ENCODE measurements at regions not wholly inside any gene's neighbourhood (a gene's known extent, or its start where the extent isn't known, plus 50 kb on each side); places are given as distances from the start of the nearest gene placed in this dataset.

GRCh38 chrX:103158317-103158621 lies 56.6 kb upstream of the BEX4 start:
- H3K4me1 Mint-ChIP-seq (ENCODE audit: low read depth in 2 of 2) = no peaks in the 10 kb centered on the region
- no peak for ATAC-seq (replicated peaks)
- no peaks in the 10 kb centered on the region for H3K27me3 Mint-ChIP-seq
- H3K36me3 Mint-ChIP-seq (ENCODE audit: insufficient read depth) = no peaks in the 10 kb centered on the region
- no peak overlapping the region for H3K27ac Mint-ChIP-seq
- no peak overlapping the region for H3K4me3 Mint-ChIP-seq
- H3K9me3 Mint-ChIP-seq = no peaks in the 10 kb centered on the region
- no peak for DNase-seq

DNA sequence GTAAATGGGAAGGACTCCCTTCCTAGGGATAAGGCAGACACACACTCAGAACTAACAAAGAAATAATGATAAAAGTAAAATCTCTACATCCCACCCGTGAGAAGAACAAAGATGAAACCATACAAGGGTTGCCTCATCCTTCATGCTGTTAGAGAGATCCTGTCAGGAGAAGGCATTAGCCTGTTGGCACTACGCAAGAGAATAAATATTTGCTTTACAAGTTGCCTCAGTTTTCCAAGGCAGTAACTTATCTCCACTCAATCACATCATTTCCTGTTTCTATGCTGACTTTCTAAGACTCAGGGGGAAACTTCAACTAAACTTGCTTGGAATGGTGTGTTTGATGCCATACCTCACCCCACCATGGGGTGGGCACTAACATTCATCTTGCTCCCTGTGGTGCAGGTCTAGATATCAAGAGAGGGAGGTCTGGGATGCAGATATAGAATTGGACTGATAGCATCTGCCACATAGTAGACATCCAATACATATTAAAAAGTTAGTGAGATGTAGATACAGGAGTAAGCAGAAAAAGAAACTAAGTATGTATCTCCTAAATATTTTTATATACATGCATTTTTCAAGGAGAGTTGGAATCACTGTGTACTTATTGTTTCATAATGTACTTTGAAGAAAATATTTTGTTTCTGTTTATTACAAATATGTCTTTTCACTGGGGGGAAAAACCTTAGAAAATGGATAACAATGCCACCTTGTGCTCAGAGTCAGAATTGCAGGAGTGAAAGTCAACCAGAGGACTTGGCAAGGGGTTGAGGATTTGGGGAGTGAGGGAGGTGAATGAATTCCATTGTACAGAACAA lies 57.2 kb upstream of the BEX4 start:
- H3K4me3 Mint-ChIP-seq = no peak overlapping the region
- no peak for ATAC-seq (replicated peaks)

DNA sequence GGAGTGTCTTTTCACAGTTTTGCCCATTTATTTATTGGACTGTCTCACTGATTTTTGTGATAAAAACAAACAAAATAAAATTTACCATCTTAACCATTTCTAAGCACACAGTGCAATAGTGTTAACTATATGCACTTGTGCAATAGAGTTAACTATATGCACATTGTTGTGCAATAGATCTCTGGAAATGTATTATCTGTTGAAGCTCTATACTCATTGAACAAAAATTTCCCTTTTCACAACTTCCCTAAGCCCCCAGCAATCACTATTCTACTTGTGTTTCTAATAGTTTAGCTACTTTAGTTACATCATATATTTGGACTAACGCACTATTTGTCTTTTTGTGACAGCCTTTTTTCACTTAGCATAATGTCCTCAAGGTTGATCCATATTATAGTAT lies 59.7 kb upstream of the BEX4 start:
- Mint-ChIP-seq H3K27me3 (peaks cover 0 to 6% of the 10 kb centered on the region in 2 donors), H3K36me3 (ENCODE audit: insufficient read depth) (no peaks in the 10 kb centered on the region), H3K4me3 (no peak overlapping the region), H3K27ac (no peak overlapping the region), H3K9me3 (no peaks in the 10 kb centered on the region), H3K4me1 (ENCODE audit: low read depth in 2 of 2) (peaks cover 1 to 4% of the 10 kb centered on the region in 2 donors)
- DNase-seq = no peak
- ATAC-seq (replicated peaks) = no peak

More for the DNA sequence above, 57.2 kb upstream of the BEX4 start:
- Mint-ChIP-seq H3K9me3 (no peaks in the 10 kb centered on the region), H3K27ac (no peak overlapping the region), H3K4me1 (ENCODE audit: low read depth in 2 of 2) (no peaks in the 10 kb centered on the region), H3K36me3 (ENCODE audit: insufficient read depth) (no peaks in the 10 kb centered on the region), H3K27me3 (no peaks in the 10 kb centered on the region)
- peak in 2 of 3 experiments; percentile 0 to 6 for DNase-seq

GRCh38 chrX:103153661-103154060 lies 60.7 kb upstream of the NXF3 start:
- H3K36me3 Mint-ChIP-seq (ENCODE audit: insufficient read depth) = no peaks in the 10 kb centered on the region
- peaks cover 1 to 4% of the 10 kb centered on the region in 2 donors for H3K4me1 Mint-ChIP-seq (ENCODE audit: low read depth in 2 of 2)
- DNase-seq (no peak), ATAC-seq (replicated peaks) (no peak)
- H3K27ac Mint-ChIP-seq = no peak overlapping the region
- no peaks in the 10 kb centered on the region for H3K9me3 Mint-ChIP-seq
- H3K4me3 Mint-ChIP-seq = no peak overlapping the region
- H3K27me3 Mint-ChIP-seq = peaks cover 0 to 6% of the 10 kb centered on the region in 2 donors

GRCh38 chrX:103151799-103152198 lies 58.9 kb upstream of the NXF3 start:
- no peak overlapping the region for H3K27ac Mint-ChIP-seq
- DNase-seq = no peak
- peaks cover 1 to 4% of the 10 kb centered on the region in 2 donors for H3K4me1 Mint-ChIP-seq (ENCODE audit: low read depth in 2 of 2)
- peaks cover 0 to 6% of the 10 kb centered on the region in 2 donors for H3K27me3 Mint-ChIP-seq
- H3K4me3 Mint-ChIP-seq = no peak overlapping the region
- no peaks in the 10 kb centered on the region for H3K36me3 Mint-ChIP-seq (ENCODE audit: insufficient read depth)
- H3K9me3 Mint-ChIP-seq = no peaks in the 10 kb centered on the region
- ATAC-seq (replicated peaks) = no peak

DNA sequence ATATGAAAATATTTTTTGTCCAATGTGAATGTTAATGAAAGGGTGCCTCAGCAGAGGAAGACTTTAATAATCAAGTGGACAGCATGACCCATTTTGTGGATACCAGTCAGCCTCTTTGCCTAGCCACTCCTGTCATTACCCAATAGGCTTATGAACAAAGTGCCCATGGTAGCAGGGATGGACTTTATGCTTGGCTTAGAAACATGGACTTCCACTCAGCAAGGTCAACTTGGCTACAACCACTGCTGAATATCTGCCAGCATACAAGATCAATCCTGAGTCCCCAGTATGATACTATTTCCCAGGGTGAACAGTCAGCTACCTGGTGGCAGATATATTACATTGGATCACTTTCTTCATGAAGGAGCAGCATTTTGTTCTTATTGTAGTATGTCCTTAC lies 56.7 kb upstream of the NXF3 start:
- Mint-ChIP-seq H3K27me3 (peaks cover 0 to 6% of the 10 kb centered on the region in 2 donors), H3K9me3 (no peaks in the 10 kb centered on the region), H3K36me3 (ENCODE audit: insufficient read depth) (no peaks in the 10 kb centered on the region), H3K27ac (no peak overlapping the region), H3K4me3 (no peak overlapping the region), H3K4me1 (ENCODE audit: low read depth in 2 of 2) (peaks cover 1 to 4% of the 10 kb centered on the region in 2 donors)
- DNase-seq (no peak), ATAC-seq (replicated peaks) (no peak)

DNA sequence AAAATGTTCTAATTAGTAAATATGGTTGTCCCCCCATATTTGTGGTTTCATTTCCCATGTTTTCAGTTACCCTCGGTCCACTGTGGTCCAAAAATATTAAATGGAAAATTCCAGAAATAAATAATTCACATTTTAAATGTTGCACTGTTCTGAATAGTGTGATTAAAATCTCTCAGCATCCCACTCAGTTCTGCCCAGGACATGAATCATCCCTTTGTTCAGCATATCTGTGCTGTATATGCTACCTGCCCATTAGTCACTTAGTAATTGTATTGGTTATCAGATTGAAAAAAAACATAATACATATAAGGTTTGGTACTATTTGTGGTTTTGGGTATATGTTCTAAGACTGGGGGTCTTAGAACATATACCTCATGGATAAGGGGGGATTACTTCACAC lies 55.1 kb upstream of the NXF3 start:
- peaks cover 1 to 4% of the 10 kb centered on the region in 2 donors for H3K4me1 Mint-ChIP-seq (ENCODE audit: low read depth in 2 of 2)
- no peaks in the 10 kb centered on the region for H3K9me3 Mint-ChIP-seq
- H3K36me3 Mint-ChIP-seq (ENCODE audit: insufficient read depth) = no peaks in the 10 kb centered on the region
- H3K27me3 Mint-ChIP-seq = peaks cover 0 to 6% of the 10 kb centered on the region in 2 donors
- DNase-seq = no peak
- ATAC-seq (replicated peaks) = no peak
- H3K27ac Mint-ChIP-seq = no peak overlapping the region
- no peak overlapping the region for H3K4me3 Mint-ChIP-seq
